ENCODE measurements at regions not wholly inside any gene's neighbourhood (a gene's known extent, or its start where the extent isn't known, plus 50 kb on each side); places are given as distances from the start of the nearest gene placed in this dataset.

- no peak overlapping the region for H3K27ac Mint-ChIP-seq
- no peak overlapping the region for H3K4me3 Mint-ChIP-seq (ENCODE audit: low read depth)
Observed at GRCh38 chr3:40800343-40800742, 275.6 kb downstream of the ZNF621 start.

GRCh38 chr3:40801284-40801741, 276.6 kb downstream of the ZNF621 start:
- DNase-seq (ENCODE audit: low spot score, unreplicated experiment), result no peak
- H3K4me3 Mint-ChIP-seq (ENCODE audit: low read depth), result no peak overlapping the region
- H3K9me3 Mint-ChIP-seq (ENCODE audit: low read depth), result peaks cover 7% of the 10 kb centered on the region
- H3K36me3 Mint-ChIP-seq (ENCODE audit: insufficient read depth), result peaks cover 1% of the 10 kb centered on the region
- H3K27me3 Mint-ChIP-seq, result peaks cover 4% of the 10 kb centered on the region
- H3K4me1 Mint-ChIP-seq (ENCODE audit: low read depth), result peaks cover 2% of the 10 kb centered on the region
- no peak for TF ChIP-seq CTCF (IDR thresholded peaks at IDR 0.05; ENCODE audit: unreplicated experiment)
- no peak overlapping the region for H3K27ac Mint-ChIP-seq

More at GRCh38 chr3:40800343-40800742, 275.6 kb downstream of the ZNF621 start:
- peaks cover 7% of the 10 kb centered on the region for H3K9me3 Mint-ChIP-seq (ENCODE audit: low read depth)
- no peak for DNase-seq (ENCODE audit: low spot score, unreplicated experiment)
- TF ChIP-seq CTCF (IDR thresholded peaks at IDR 0.05; ENCODE audit: unreplicated experiment), result no peak
- peaks cover 1% of the 10 kb centered on the region for H3K36me3 Mint-ChIP-seq (ENCODE audit: insufficient read depth)
- peaks cover 2% of the 10 kb centered on the region for H3K4me1 Mint-ChIP-seq (ENCODE audit: low read depth)
- H3K27me3 Mint-ChIP-seq, result peaks cover 4% of the 10 kb centered on the region

DNA sequence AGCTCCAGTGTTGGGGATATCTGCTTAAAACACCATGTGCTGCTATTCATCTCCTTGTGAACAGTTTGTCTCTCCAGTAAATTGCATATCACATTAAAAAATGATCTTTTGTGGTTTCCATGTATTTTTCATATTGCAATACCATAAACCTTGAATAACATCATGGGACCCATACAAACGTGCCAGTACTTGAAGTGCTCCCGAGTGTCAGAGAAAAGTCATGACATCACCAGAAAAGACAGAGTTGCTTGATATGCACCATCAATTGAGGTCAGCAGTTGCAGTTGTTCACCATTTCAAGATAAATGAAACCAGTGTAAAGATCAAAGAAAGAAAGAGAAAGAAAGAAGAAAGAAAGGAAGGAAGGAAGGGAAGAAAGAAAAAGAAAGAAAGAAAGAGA, 278.6 kb downstream of the ZNF621 start:
- no peak for TF ChIP-seq CTCF (IDR thresholded peaks at IDR 0.05; ENCODE audit: unreplicated experiment)
- Mint-ChIP-seq H3K36me3 (ENCODE audit: insufficient read depth) (peaks cover 1% of the 10 kb centered on the region), H3K27ac (no peak overlapping the region), H3K9me3 (ENCODE audit: low read depth) (peaks cover 7% of the 10 kb centered on the region), H3K4me3 (ENCODE audit: low read depth) (no peak overlapping the region), H3K27me3 (peaks cover 4% of the 10 kb centered on the region), H3K4me1 (ENCODE audit: low read depth) (peaks cover 2% of the 10 kb centered on the region)
- no peak for DNase-seq (ENCODE audit: low spot score, unreplicated experiment)

DNA sequence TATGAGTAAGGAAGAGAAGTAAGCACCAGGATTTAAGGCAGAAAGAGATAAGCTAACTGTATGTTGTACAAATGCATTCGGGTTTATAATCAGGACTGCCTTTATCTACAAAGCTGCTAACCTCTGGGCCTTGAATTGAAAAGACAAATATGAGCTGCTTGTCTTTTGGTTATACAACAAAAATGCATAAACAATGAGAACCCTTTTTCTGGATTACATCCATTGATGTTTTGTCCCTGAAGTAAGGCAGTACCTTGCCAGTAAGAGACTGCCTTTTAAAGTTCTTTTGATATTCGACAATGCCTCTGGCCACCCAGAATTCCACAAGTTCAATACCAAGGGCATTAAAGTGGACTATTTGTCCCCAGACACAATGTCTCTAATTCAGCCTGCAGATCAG, 280.7 kb downstream of the ZNF621 start:
- Mint-ChIP-seq H3K36me3 (ENCODE audit: insufficient read depth) (peaks cover 1% of the 10 kb centered on the region), H3K27me3 (peaks cover 4% of the 10 kb centered on the region), H3K27ac (no peak overlapping the region), H3K9me3 (ENCODE audit: low read depth) (peaks cover 7% of the 10 kb centered on the region), H3K4me1 (ENCODE audit: low read depth) (no peaks in the 10 kb centered on the region), H3K4me3 (ENCODE audit: low read depth) (no peak overlapping the region)
- TF ChIP-seq CTCF (IDR thresholded peaks at IDR 0.05; ENCODE audit: unreplicated experiment), result no peak
- no peak for DNase-seq (ENCODE audit: low spot score, unreplicated experiment)

- Mint-ChIP-seq H3K9me3 (ENCODE audit: low read depth) (peaks cover 15% of the 10 kb centered on the region), H3K36me3 (ENCODE audit: insufficient read depth) (peaks cover 6% of the 10 kb centered on the region), H3K27me3 (no peaks in the 10 kb centered on the region), H3K4me1 (ENCODE audit: low read depth) (no peaks in the 10 kb centered on the region), H3K27ac (no peak overlapping the region), H3K4me3 (ENCODE audit: low read depth) (no peak overlapping the region)
- DNase-seq (ENCODE audit: low spot score, unreplicated experiment), result no peak
- no peak for TF ChIP-seq CTCF (IDR thresholded peaks at IDR 0.05; ENCODE audit: unreplicated experiment)
Observed at GRCh38 chr3:40810813-40811212, 286.1 kb downstream of the ZNF621 start.

All from progenitor cell of endocrine pancreas (in vitro differentiated cells).